Uterus (tissue), 2 donors: ENCODE measurements at regions not wholly inside any gene's neighbourhood (a gene's known extent, or its start where the extent isn't known, plus 50 kb on each side); places are given as distances from the start of the nearest gene placed in this dataset.

Experiments used
- POLR2A ChIP-seq, 2 donors: fragments of 450-650 bp; IDR thresholded peaks; one replicate each; pipeline ENCODE4 v1.6.1; 2016; ENCODE audit warnings: antibody characterized with exemption in 2 of 2, mild to moderate bottlenecking in 1 of 2, moderate library complexity in 1 of 2
- TF ChIP-seq, protein P1 (sequence below), 4 experiments: fragments of 200-600 bp in 2 of 4; fragments of 450-650 bp in 2 of 4; sonication (generic) in 2 of 4; IDR thresholded peaks; one replicate each; pipeline ENCODE4 v1.5.1; 2016 to 2019; ENCODE audit warnings: antibody characterized with exemption in 4 of 4, mild to moderate bottlenecking in 2 of 4, moderate library complexity in 1 of 4

DNA sequence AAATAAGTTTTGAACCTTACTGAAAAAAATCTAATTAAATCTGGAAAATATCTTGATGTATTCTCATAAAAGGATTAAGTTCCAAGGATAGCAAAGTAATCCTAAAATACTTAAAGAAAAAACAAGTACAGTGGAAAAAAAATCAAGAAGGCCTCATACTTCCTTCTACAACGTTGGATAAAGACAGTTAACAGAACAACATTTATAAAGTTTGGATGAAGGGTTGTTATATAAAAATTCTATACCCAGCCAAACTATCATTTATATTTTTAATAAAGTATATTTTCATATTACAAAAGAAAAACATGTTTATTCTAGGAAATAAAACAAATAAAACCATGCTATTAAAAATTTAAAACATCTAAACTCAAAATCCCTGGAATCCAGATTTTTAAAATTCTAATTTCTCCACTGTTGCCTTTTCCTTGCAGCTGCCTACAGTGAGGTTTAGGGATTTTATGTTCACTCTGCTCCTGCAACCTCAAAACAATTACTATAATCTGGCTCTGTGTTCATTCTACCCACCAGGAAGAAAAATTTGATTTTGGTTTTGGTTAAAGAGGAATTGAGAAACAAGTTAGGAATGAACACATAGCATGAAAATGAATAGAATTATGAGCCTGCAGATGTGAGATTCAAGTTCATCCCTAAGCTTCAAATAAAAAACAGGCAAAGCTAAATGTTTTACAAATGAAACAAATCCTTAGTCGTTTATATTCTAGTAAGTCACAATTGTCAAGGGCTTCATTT is 142.8 kb downstream of the LPIN1 start:
- TF ChIP-seq, protein P1, sequence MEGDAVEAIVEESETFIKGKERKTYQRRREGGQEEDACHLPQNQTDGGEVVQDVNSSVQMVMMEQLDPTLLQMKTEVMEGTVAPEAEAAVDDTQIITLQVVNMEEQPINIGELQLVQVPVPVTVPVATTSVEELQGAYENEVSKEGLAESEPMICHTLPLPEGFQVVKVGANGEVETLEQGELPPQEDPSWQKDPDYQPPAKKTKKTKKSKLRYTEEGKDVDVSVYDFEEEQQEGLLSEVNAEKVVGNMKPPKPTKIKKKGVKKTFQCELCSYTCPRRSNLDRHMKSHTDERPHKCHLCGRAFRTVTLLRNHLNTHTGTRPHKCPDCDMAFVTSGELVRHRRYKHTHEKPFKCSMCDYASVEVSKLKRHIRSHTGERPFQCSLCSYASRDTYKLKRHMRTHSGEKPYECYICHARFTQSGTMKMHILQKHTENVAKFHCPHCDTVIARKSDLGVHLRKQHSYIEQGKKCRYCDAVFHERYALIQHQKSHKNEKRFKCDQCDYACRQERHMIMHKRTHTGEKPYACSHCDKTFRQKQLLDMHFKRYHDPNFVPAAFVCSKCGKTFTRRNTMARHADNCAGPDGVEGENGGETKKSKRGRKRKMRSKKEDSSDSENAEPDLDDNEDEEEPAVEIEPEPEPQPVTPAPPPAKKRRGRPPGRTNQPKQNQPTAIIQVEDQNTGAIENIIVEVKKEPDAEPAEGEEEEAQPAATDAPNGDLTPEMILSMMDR (IDR thresholded peaks at IDR 0.05): no peak
- no peak for TF ChIP-seq POLR2A (IDR thresholded peaks at IDR 0.05)
